NCI-H1694 treated with DMSO at 0.1 percent for 48 hours (cell line): ENCODE measurements at regions not wholly inside any gene's neighbourhood (a gene's known extent, or its start where the extent isn't known, plus 50 kb on each side); places are given as distances from the start of the nearest gene placed in this dataset.

Source experiments
- DNase-seq: peaks from one replicate; lab custom pipeline; 2025; lab: John Stamatoyannopoulos, UW

DNA sequence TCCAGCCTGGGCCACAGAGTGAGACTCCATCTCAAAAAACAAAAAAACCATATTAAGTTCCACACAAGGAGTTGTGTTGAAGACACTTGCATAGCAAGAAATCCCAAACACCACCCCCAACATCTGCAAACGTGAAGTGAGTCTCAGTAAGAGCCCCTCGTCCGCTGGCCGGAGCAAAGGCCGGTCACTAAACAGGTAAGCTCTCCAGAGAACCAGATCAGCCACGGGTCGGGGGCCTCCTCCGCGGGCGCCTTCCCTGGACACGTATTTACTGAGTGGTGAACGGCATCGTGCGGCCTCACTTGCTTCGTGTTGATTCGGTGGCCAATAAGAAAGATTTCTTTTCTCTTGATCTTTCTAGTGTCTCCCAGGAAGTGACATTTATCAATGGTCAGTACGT, 93.6 kb downstream of the MRPL36 start:
- DNase-seq = no peak

DNA sequence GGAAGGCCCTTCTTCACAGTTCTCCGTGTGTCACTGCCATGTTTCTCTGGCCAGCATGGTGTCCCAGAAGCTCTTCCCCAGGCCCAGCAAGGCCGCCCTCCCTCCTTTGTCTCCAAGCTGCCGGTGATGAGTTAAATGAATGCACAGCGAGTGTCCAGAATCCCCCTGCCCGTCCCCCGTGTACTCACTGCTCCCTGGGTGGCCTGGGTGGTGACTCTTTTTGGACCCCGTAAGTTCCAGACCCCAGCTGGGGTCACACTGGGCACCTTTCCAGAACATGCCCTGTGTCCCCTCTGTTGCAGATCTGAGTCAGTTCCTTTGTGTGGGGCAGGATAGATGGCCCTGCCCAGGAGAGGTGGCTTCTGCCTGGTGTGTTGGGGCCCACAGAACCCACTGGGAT, 95.0 kb downstream of the MRPL36 start:
- no peak for DNase-seq

DNA sequence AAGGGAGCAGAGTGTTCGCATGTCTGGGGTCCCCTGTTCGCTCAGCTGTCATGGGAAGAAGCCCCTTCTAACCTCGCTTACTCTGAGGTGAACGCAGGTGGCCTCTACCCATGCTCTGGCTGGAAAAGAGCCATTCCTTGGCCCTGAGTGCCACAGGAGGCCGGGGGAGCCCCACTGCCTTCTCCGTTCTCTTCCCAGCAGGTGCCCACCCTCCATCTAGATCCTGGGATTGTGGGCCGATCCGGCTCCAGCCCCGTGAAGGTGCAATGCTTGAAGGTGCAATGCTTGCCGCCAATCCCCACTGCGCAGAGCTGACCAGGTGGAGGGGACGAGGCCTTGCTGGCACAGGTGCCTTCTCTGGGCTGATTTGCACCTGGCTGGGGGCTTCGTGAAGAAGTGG, 95.4 kb downstream of the MRPL36 start:
- DNase-seq = no peak

DNA sequence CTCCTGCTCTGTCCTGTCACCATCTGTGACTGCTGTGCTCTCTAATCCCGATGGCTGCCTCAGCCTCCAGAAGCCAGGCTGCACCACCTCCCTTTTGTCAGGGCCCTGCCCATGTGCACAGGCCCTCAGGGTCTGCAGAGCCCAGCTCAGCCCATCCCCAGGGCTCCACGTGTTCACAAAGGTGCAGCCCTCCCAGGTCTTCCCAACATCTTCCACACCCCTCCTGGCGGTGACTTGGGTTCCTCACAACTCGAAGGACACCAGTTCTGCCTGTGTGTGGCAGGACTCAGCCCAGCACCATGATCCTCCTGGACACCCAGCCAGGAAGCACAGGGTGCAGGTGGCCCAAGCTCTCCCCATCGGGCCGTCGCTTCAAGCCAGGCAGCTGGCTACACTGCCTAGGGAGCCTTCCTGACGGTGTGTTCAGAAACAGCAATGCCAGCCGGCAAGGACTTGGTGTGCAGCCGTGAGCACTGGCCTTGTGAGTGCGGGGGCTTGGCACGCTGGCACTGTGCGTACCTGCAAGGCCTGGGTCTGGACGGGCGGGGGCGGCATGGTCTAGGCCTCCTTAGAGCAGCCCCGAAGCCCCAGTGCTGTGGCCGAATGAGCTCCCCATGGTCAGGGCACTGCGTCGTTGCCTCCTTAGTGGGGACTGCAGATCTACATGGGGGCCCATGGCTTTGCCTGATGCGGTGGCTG, 96.1 kb downstream of the MRPL36 start:
- DNase-seq = no peak

DNA sequence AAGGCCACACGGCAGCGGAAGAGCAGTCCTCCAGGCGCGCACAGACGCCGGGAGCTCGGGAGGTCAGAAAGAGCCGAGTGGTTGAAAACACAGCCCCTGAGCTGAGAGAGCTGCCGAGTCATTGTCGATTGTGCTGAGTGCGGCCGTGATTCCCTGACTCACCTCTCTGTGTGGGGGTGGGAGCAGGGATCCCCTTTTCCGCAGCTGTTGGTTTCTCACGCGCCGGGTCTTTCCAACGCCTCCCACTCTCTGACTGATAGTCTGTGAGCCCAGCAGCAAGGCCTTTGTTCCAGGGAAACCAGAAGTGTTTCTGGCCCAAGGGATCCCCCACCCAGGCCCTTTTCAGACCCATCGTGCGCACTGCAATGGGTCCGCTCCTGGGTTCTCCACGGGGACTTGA, 97.3 kb downstream of the MRPL36 start:
- no peak for DNase-seq

DNA sequence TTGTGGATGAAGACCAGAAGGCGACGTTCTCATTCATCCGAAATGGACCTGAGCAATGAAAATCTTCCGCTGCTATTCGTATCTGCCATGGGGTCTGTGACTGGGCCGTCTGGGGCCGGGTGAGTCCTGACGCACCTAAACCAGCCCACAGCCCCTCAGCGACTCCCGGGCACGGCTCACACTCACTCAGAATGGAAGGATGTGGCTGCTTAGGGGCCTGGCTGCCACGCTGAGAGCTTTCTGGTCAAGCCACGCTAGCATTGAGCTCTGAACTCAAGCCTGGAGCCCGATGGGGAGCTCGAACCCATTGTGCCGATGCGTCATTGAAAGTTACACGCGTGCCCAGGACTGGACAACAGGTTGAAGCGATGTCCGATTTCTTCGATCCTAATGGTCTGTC, 97.8 kb downstream of the MRPL36 start:
- DNase-seq = no peak

DNA sequence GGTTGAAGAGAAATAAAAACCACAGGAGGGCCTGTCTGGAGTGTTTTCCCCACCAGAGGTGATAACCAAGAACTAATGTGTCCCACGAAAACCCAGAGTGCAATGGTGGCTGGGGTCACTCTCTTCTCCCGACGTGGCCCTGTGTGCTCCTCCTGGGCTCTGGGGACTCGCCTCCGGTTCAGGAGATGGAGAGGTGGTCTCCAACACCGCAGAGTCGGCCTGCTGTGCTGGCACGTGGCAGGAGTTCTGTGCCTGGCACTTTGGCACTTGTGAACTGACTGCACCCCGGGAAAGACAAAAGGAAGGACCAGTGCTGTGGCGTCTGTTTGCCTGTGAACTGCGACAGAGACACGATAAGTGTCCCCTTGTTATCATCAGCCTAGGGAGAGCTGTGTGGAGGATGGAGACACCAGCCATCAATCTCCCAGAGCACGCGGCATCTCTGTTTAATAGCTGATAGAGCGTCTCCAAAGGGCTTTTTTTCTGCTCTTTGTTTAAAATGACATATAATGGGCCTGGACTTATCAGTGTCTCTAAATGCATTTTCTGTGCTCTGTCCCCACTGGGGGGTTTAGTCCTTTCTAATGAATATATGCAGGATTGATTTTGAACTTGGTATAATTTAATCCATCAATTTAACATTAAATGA, 98.3 kb downstream of the MRPL36 start:
- no peak for DNase-seq

DNA sequence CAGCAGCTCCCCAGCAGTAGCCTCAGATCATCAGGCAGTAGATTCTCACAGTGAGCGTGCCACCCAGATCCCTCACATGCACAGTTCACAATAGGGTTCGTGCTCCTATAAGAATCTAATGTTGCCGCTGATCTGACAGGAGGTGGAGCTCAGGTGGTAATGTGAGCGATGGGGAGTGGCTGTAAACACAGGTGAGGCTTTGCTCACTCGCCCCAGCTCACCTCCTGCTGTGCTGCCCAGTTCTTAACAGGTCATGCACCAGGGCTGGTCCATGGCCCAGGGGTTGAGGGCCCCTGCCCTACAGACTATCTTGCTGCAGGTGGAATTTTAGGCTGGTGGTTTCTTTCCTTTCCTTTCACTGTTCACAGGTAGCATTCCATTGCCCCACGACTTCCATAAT, 100.2 kb downstream of the MRPL36 start:
- no peak for DNase-seq

DNA sequence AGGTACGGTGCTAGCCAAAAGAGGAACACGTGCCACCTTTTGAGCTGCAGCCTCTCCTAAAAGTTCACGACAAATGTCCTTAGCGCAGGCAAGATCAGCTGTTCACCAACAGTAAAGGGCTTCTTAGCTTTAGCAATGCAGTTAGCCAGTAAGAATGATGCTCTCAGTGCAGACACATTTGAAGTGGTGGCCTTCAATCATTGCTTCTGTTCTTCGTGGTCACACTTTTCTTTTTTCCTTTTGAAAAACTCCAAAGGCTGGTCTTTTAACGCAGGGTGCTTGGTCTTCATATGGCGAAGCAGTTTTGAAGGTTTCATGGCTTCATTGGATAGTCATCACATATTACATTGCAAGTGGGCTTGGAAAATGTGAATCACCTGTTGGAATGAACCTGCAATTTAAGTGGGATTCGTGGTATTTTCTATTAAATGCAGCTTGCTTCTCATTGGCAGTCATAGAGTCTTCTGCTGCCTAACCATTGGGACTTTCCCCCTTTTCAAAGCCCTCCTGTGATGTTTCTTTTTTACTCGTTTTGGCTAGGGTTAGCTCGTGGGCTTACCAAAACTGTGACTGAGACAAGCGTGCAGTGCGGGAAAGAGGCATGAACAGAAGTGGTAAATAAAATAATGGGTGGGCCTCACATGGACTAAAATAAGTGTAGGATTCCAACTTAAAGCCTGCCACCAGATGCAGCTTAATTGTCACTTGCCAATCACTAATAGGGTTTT, 100.9 kb downstream of the MRPL36 start:
- no peak for DNase-seq

DNA sequence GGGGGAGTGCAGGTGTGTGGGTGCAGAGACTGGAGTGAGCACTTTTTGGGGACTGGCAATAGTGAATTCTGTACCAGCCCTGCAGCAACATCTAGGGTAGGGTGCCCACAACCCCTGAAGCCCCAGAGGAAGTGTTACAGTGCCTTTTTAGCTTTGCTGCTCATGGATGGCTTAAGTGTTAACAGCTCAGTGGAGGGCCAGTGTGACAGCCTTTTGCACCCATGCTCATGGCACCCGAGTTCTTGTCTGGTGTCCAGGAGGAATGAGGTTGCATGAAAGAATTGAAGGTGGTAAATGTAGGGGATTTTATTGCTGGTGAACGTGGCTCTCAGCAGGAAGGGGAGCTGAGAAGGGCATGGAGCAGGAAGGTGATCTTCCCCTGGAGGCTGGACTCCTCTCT, 107.3 kb downstream of the MRPL36 start:
- no peak for DNase-seq

DNA sequence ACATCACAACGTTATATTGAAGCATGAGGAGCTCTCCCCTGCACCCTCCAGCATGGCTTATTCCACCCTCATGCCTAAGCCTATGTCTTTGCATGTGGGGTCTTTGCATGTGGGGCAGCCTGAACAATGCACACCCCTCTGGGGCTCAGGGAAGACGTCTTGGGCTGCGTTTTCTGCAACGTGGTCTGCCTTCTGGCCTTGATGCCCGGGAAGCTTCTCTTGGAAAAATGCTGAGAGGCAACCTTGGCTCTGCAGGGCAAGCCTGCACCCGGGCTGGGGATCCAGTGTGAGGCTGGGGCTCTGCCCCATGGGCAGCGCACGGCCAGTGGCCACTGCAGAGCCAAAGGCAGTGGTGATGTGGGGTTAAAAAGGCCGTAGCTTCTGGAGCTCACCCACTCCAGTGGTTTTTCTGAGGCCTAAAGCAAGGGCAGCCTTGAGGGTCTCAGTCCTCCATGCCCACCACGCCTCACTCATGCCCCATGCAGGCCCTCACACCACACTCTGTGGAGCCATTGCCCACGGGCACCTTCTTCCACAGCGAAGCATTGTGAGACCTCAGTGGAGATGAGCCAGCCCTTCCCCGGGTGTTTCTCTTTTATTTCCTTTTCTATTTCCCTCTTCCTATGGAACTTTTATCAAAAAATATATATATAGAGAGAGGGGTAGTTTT, 112.2 kb downstream of the MRPL36 start:
- no peak for DNase-seq

DNA sequence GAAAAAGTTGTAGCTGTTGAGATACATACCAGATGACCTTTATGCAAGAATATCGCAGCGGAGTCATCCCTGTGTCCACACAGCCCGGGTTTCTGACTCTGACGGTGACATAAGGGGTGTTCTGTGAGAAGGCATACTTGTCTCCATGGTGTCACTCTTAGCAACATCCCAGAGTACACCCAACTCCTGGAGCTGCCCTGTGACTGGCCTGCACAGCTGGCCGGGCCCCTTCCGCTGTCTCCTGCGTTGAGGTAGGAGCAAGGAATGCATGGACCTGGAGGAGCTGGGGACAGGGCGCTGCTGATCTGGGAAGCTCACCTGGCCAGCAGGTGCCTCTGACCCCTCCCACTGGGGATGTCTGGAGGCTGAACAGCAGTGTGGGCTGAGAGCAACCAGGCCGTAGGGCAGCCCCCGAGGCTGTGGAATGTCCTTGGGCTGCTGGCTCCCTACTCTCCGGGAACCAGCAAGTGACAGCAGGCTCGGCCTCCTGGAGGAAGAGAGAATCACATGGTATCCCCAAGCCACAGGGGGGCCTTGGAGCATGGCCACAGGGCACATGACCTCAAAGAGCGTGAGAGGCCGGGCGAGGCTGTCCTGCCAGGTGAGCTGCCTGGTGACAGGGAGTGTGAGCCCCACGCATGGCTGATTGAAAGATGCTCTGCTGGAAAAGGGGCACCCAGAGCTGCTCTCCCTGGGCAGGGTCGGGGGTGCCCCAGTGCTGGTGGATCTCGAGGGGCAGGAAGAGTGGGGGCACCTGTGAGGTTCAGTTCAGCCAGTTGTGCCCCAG, 113.4 kb downstream of the MRPL36 start:
- DNase-seq = no peak

DNA sequence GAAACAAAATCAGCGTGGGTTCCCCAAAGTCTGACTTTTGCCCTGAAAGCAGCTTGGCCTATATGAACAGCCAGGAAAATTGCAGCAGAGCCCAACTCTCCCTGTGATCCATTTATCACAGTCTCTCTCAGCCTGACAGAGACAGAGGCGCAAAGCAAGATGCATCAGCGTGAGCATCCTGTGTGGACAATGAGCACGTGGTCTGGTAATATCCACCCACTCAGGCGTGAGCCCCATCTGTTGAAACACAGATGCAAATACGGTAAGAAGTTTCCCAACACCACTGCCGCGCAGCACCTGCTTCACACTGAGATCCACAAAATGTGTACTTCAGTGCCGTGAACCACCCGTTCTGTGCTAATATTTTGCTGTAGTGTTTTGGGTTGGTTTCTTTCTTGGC, 114.6 kb downstream of the MRPL36 start:
- DNase-seq = no peak

DNA sequence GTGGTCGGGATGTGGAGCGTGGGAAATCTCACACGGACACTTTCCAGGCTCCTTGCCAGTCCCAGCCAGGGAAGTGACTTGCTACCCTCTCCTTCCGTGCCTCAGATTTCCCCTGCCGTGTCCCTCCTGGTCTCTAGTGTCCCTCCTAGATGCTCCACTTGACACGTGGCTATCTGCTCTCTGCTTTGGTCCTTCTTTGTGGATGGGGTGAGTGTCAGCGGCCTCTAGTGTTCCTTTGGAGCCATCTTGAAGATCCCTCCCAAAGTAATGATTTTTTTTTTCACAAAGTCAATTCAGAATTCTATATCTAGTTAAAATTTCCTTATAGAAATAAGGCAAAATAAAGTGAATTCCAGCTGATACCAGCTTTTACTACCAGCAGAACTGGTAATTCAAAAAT, 117.7 kb downstream of the MRPL36 start:
- no peak for DNase-seq

DNA sequence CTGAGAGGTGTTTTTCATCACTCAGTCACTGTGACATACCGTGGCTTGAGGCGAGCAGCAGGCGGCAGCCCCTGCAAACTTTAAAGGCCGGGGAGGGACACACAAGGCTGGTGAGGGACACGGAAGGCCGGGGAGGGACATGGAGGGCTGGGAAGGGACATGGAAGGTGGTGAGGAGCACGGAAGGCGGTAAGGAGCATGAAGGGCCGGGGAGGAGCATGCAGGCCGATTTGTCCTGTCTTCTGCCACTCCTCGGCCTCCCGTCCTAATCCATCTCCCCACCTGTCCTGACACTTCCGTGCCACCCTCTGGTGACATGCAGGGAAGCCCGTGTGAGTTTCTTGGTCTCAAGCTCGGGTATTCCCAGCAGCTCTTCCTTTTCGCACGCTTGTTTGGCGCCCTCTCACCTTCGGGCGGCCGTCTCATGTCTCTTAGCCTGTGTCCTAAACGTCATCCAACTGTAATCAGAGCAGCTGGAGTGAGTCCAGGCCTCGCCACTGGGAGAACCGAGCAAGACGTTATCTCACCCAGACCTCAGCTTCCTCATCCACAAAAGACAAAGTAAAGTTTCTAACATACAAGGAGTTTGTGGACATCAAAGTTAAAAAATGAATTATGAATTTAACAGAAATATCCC, 126.5 kb downstream of the MRPL36 start:
- no peak for DNase-seq

DNA sequence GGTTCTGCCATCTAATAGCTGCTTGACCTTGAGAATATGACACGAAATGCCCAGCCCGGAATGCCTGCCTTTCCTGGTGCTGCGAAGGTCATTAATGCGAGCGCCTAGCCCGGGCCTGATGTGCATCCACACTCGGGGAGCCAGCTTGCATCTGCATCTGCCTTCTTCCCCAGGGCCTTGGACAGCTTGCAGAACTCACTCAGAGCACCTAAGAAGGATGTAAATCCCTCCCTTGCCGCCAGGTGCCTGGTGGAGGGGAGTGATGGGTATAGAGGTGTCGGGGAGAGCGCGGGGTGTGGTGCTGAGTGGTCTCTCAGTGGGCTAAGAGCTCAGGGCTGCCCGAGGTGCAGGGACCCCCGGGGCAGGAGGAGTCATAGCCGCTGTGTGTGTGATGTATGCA, 127.2 kb downstream of the MRPL36 start:
- no peak for DNase-seq

DNA sequence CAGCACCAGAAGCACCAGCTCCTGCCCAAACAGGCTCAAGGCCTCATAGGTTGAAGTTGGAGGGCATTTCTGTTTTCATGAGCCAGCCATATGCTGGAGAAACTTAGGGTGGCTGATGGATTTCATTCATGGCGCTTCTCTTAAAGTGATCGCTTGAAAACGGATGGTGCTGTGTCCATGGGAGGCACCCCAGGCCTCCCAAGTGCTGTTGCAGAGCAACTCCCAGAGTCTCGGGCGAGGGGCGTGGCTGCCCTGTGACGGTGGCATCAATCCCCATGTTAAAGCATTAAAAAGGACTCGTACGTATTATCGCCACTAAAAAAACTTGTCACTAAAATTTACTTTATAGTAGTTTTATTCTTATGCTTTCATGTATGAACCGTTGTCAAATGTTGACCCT, 128.3 kb downstream of the MRPL36 start:
- DNase-seq = no peak

DNA sequence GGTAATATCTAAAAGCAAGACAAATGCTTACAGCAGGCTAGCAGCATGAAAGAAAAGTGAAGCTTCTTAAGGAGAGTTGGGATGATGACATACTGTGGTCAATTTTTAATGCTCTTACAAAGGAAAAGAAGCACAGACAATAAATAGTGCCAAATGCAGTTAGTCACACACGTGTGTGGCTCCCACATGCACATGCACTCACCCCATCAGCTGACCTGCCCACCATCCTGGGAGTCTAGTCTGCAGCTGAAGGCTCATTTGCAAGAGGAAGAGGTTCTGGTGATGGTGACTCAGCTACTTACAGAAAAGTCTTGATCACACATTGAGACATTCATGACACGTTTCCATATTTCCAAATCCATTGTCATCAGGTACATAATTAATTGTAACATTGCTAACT, 129.3 kb downstream of the MRPL36 start:
- no peak for DNase-seq

DNA sequence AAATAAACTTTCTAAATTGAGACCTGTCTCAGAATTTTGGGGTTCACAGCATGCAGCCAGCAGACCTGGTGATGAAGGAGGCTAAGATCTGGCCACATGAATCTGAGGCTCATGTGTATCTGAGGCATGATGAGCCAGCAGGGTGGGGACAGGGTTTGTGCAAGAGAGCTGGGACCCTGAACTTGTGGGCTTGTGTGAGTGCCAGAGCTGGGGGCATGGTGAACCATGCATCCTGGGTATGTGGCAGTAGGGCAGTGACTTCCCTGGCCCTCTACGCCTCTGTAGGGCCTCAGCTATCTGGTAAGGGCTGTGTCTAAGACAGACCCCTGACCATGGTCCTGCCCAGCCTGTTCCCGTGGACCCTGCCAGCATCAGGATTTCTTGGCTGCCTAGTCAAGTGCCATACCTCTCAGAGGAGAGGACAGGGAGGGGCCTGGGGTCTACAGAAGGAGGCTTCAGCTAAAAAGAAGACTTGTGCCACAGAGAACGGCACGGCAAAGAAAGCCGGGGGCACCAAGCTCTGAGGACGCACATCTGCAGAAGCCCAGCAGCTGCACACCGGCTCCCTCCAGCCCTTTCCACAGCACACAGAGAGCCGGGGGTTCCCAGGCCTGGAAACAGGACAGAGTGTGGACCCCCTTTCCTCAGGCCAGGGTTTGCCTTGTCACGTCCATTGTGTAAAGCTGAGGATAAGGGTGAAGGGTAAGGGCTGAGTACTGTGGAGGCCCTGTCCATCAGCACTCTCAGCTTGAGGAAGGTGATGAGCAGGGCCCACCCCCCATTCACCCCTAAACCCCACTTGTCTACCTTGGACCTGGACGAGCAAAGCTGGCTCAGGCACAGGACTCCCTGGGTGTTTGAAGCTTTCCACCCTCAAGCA, 130.1 kb downstream of the MRPL36 start:
- DNase-seq = no peak

DNA sequence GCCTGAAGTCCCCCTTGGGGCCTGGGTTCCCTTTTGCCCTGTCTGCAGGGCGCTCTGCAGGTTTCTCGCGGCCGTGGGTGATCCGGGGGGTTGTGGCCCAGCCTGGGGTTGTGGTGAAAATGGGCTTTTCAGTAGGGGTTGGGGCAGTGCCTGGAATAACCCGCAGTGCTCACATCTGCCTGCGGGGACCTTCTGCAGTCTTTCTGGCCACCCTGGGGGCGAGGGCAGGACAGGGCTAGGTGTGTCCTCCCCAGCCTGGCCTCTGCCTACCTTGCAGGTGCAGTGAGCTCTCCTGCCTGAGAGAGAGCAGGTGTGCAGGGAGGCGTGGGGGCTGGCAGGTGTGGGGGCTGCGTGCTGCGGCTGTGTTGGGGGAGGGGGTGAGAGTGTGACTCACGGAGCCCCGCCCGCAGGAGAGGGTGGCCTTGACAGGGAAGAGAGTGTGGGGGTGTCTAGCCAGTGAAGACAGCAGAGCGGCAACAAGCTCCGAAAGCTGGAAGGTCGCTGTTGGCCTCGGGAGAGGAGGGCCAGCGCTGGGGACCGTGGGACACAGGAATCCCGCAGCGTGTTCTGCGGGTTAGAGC, 131.4 kb downstream of the MRPL36 start:
- no peak for DNase-seq
